Left ventricle myocardium superior (tissue), 1 donor: ENCODE measurements at regions not wholly inside any gene's neighbourhood (a gene's known extent, or its start where the extent isn't known, plus 50 kb on each side); places are given as distances from the start of the nearest gene placed in this dataset.
"Not testable (repeated sequence)": the region's sequence is repeated elsewhere in the genome, so short reads cannot be mapped to it uniquely, and the experiment has no call there.

Experiments
- ATAC-seq: fragments of 200-7000 bp; cut with Tn5 transposase; one replicate; pipeline ENCODE4 v1.9.1; 2020; ENCODE audit warnings: mild to moderate bottlenecking, moderate library complexity
- DNase-seq: peaks from one replicate; pipeline ENCODE4 v3.0.0-alpha.2; 2020
- intact Hi-C: fragments of 100-400 bp; cut with micrococcal nuclease; formaldehyde crosslinking; loops from one replicate; pipeline ENCODE4 v1.11.0; 2022
- donor health status: DM: no; HTN: yes; CAD: no; lungs with severe emphysema.

DNA sequence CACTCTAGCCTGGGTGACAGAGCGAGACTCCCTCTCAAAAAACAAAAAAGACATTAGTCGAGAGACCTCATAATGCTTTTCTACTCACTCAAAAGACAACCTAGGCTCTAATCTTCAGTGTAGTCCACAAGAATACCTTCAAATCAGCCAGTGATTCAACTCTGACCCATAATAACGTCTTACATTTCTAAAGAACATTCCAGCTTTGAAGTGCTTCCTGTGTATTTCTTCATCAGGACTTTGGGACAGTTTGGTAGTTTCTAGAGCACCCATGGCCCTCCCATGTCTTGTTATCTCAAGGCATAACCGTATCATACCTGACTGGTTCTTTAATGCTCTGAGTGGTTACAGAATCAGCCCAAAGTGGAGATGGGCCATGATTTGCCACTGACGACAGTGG lies 221.3 kb downstream of the SKIDA1 start:
- DNase-seq = no peak
- intact Hi-C loops = no loop called here
- no peak for ATAC-seq

GRCh38 chr10:21300551-21300950 lies 224.9 kb downstream of the SKIDA1 start:
- DNase-seq = no peak
- intact Hi-C loops = no loop called here
- ATAC-seq = no peak

GRCh38 chr10:21299330-21299729 lies 226.2 kb downstream of the SKIDA1 start:
- intact Hi-C loops = no loop called here
- ATAC-seq (no peak), DNase-seq (no peak)

- intact Hi-C loops = no loop called here
- no peak for ATAC-seq
- no peak for DNase-seq
These were observed 226.8 kb downstream of the SKIDA1 start for GRCh38 chr10:21298701-21299100.

- intact Hi-C loops = no loop called here
- no peak for ATAC-seq
- DNase-seq = no peak
These were observed 227.7 kb downstream of the SKIDA1 start for GRCh38 chr10:21297603-21298383.

GRCh38 chr10:21296575-21297355 lies 228.7 kb downstream of the SKIDA1 start:
- ATAC-seq (no peak), DNase-seq (no peak)
- intact Hi-C loops = no loop called here

DNA sequence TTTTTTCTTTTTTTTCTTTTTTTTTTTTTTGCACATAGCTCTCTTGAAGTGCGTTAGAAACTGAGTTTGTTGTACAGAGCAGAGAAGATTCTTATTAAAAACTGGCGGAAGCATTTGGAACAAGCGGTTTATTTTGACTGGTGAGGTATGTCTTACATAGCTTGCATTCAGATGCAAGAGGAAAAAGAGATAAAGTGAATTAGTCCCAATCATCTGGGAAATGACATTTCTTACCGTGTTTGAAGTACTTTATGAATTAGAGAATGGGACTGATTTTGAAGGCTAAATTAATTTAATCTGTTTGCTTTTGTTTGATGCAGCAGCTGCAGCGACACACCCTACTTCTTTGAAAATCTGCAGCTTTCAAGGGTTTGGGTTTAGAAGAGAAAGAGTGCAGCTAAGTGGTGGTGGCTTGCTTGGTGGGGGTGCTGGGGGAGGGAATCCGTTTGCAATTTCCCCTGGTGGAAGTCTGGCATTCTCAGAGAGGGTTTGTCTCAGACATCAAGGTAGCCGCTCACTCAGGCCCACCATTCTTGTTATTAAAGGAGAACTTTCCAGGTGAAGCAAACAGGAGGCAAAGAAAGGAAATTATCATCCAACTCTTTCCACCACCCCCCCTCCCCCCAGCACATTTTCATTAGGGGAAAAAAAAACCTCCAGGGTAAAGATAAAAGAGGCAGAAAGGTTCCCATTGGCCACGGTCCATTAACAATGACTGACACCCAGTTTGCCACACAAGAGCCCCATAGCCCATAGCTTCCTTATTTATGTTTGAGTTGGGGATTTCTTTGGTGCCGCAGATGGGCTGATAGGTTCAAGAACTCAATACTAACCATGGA lies 231.7 kb downstream of the SKIDA1 start:
- intact Hi-C loops = no loop called here
- ATAC-seq = no peak

DNA sequence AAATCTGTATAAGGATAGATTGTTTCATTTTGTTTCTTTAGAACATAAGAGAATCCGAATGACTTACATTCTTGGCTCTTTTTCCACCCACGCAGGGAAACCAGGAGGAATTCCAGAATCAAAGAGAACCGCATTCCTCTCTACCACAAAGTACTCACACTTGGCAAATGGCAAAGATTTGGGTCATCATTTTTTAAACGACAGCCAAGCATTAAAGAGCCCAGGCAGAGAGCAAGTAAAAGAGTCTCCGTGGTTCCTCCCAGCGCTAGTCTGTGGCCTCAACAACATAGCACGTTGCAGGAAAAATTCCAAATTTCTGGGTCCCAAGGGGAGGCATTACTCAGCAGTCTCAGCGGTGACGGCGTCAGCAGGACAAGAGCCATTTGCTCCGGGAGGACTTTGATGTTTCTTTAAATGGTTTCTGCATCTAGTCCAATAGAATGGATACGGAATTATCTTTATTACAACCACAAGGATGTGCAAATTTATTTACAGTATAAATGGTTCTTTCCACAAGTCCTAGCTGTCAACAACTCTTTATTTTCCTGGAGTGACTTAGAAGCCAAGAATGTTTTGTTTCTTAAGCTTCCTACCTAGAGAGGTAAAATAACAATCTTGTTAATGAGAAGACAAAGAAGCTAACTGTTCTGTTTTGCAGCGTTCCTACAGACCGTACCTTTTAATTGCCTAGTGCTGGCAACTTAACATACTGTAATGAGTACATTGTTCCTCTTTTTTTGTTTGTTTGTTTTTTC lies 232.5 kb downstream of the SKIDA1 start:
- ATAC-seq (peak; percentile 95), DNase-seq (peak; percentile 68)
- intact Hi-C loops = no loop called here

More for the DNA sequence above, 231.7 kb downstream of the SKIDA1 start:
- DNase-seq = no peak

DNA sequence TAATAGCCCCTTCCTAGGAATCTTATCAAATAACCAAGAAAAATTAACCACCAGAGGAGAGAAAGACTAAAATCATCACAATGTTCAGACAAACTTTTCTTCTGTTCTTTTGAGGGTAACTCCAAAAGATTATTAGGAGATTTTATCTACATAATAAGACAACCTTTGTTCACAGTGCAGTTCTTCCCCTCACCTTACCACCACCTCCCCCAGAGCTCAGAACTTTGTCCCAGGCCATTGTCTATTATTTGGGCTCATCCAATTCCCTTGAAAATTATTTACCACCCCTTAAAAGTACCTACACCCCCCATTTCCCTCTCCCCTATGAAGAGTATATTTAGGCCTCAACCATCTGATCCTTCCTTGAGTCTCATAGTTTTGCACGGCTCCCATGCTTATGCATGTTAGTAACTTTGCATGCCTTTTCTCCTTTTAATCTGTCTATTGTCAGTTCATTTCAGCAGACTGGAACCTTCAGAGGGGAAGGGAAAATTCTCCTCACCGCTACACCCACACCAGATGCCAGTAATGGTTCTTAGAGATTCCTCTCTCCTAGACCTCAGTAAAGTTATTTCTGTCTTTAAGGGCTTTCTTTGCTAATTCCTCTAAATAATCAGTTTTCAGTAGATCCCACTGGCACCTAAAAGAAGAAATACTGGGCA lies 234.9 kb downstream of the SKIDA1 start:
- no peak for DNase-seq
- no peak for ATAC-seq
- intact Hi-C loops = no loop called here

GRCh38 chr10:21289961-21290360 lies 235.5 kb downstream of the SKIDA1 start:
- DNase-seq = no peak
- intact Hi-C loops = no loop called here
- no peak for ATAC-seq

- no peak for DNase-seq
- intact Hi-C loops = no loop called here
- ATAC-seq = no peak
These were observed 236.2 kb downstream of the SKIDA1 start for GRCh38 chr10:21289271-21289670.

GRCh38 chr10:21285742-21286331 lies 239.6 kb downstream of the SKIDA1 start:
- intact Hi-C loops = no loop called here
- ATAC-seq (no peak), DNase-seq (no peak)

DNA sequence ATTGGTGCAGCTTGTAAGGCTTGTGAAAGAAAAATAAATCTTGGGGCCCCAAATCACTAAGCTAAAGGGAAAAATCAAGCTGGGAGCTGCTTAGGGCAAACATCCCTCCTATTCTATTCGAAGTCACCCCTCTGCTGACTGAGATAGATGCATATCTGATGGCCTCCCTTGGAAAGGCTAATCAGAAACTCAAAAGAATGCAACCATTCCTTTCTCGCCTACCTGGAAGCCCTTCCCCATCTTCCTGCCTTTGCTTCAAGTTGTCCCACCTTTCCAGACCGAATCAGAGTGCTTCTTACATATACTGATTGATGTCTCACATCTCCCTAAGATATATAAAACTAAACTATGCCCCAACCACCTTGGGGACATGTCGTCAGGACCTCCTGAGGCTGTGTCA lies 240.3 kb downstream of the SKIDA1 start:
- DNase-seq (no peak), ATAC-seq (no peak)
- intact Hi-C loops = no loop called here

DNA sequence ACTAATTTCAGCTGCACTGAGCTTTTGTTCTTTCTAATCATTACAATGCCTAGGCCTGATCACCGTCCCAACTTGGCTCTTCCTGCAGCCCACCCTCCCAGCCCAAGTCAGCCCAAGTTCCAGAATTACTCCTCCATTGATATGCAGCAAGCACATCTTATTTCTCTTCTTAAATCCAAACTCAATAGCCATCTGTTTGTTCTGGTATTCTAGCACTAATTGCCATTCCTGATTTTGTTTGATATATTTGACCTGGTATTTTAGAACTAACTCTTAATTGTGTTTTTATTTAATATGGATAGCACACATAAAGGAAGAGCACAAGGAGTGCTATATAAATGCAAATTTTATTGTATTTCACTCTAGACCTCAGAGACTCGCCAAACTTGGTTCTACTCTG lies 241.2 kb downstream of the SKIDA1 start:
- DNase-seq (no peak), ATAC-seq (no peak)
- intact Hi-C loops = no loop called here

- not testable (repeated sequence) for ATAC-seq, DNase-seq
- intact Hi-C loops = loop anchor here (2.0 kb wide), 1 partner anchor 36 kb away; no protein-coding TSS in a partner anchor
These were observed 242.4 kb downstream of the SKIDA1 start for GRCh38 chr10:21283053-21283452.

GRCh38 chr10:21281765-21282484 lies 243.6 kb downstream of the SKIDA1 start:
- ATAC-seq (no peak), DNase-seq (no peak)
- intact Hi-C loops = loop anchor here (2.0 kb wide), 1 partner anchor 37 kb away; no protein-coding TSS in a partner anchor

- DNase-seq = no peak
- no peak for ATAC-seq
- intact Hi-C loops = no loop called here
These were observed 244.4 kb downstream of the SKIDA1 start for GRCh38 chr10:21280971-21281572.
